H1 (cell line): ENCODE measurements at regions not wholly inside any gene's neighbourhood (a gene's known extent, or its start where the extent isn't known, plus 50 kb on each side); places are given as distances from the start of the nearest gene placed in this dataset.

ENCODE experiments used
- CTCF ChIA-PET: fragments of 300-600 bp; sonication (Branson Sonifier 250); formaldehyde crosslinking; loops from one replicate; lab custom pipeline; 2021; ENCODE audit not compliant: partially characterized antibody; lab: Charles Lee
- POLR2A ChIA-PET: fragments of 300-600 bp; sonication (Branson Sonifier 250); formaldehyde crosslinking; loops from one replicate; lab custom pipeline; 2021; ENCODE audit warnings: inconsistent platforms; ENCODE audit not compliant: partially characterized antibody; lab: Charles Lee
- DNase-seq, 2 experiments: peaks; one replicate each; pipeline versions ENCODE4 v3.0.0 to v3.0.0-alpha.2; 2010 to 2022; ENCODE audit warnings: low spot score in 2 of 2, low read depth in 1 of 2, mixed read lengths in 1 of 2
- FAIRE-seq: peaks from 2 replicates; lab custom pipeline; 2011; peaks lifted over from hg19 to GRCh38; lab: Jason Lieb, UNC
- H2AFZ ChIP-seq: 2 replicates; pipeline ENCODE4 v1.8.1; 2012; ENCODE audit warnings: low read length, inconsistent platforms
- H2AK5ac ChIP-seq: 2 replicates; pipeline ENCODE4 v1.6.1; 2013; ENCODE audit warnings: low read depth, low read length
- H2BK120ac ChIP-seq: replicated peaks from 2 replicates; pipeline ENCODE3; 2013; ENCODE audit warnings: low read depth, low read length, inconsistent platforms
- H2BK12ac ChIP-seq: 2 replicates; pipeline ENCODE4 v1.6.1; 2013; ENCODE audit warnings: low read depth, low read length
- H2BK15ac ChIP-seq: 2 replicates; pipeline ENCODE4 v1.6.1; 2013; ENCODE audit warnings: low read length
- H2BK20ac ChIP-seq: 2 replicates; pipeline ENCODE4 v1.6.1; 2013; ENCODE audit warnings: low read length
- H2BK5ac ChIP-seq: 2 replicates; pipeline ENCODE4 v1.6.1; 2013; ENCODE audit warnings: low read depth, low read length
- H3K14ac ChIP-seq: 2 replicates; pipeline ENCODE4 v1.6.1; 2013; ENCODE audit warnings: inconsistent platforms; ENCODE audit not compliant: insufficient read length
- H3K18ac ChIP-seq: 2 replicates; pipeline ENCODE4 v1.6.1; 2013; ENCODE audit warnings: low read length; ENCODE audit errors: extremely low read depth
- H3K23ac ChIP-seq: 2 replicates; pipeline ENCODE4 v1.6.1; 2013; ENCODE audit warnings: inconsistent platforms; ENCODE audit not compliant: insufficient read length
- H3K23me2 ChIP-seq: 2 replicates; pipeline ENCODE4 v1.6.1; 2013; ENCODE audit warnings: low read depth, low read length
- H3K27ac ChIP-seq: 2 replicates; pipeline ENCODE4 v1.6.1; 2011; ENCODE audit warnings: low read depth, low read length, inconsistent platforms
- H3K27me3 ChIP-seq, 4 experiments: replicated peaks in 1 of 4; 1 replicate in 1 of 4; 2 replicates in 3 of 4; pipeline versions ENCODE4 v1.6.1 to v1.8.1; 2011 to 2013; ENCODE audit warnings: low read length in 3 of 4, mild to moderate bottlenecking in 3 of 4, inconsistent platforms in 2 of 4, mixed read lengths in 2 of 4, moderate library complexity in 1 of 4; ENCODE audit not compliant: control insufficient read depth in 3 of 4, insufficient read depth in 3 of 4; ENCODE audit errors: extremely low read depth in 1 of 4
- H3K36me3 ChIP-seq, 4 experiments: 2 replicates each; pipeline versions ENCODE4 v1.6.1 to v1.8.1; 2011 to 2013; ENCODE audit warnings: mild to moderate bottlenecking in 4 of 4, low read length in 3 of 4, moderate library complexity in 2 of 4, control low read depth in 1 of 4, inconsistent platforms in 1 of 4; ENCODE audit not compliant: insufficient read depth in 4 of 4, control insufficient read depth in 2 of 4
- H3K4ac ChIP-seq: replicated peaks from 2 replicates; pipeline ENCODE3; 2013; ENCODE audit warnings: low read length, low read depth, mixed read lengths, inconsistent platforms; ENCODE audit not compliant: insufficient read length
- H3K4me1 ChIP-seq, 4 experiments: replicated peaks in 1 of 4; 1 replicate in 1 of 4; 2 replicates in 3 of 4; pipeline versions ENCODE4 v1.6.1 to v1.8.1; 2011 to 2013; ENCODE audit warnings: low read length in 3 of 4, inconsistent platforms in 2 of 4, mixed read lengths in 1 of 4; ENCODE audit not compliant: insufficient read depth in 4 of 4, control insufficient read depth in 3 of 4
- H3K4me2 ChIP-seq, 2 experiments: 2 replicates each; pipeline versions ENCODE4 v1.6.1 to v1.8.1; 2011 to 2013; ENCODE audit warnings: low read depth in 2 of 2, low read length in 2 of 2, control low read depth in 1 of 2, inconsistent platforms in 1 of 2, mild to moderate bottlenecking in 1 of 2; ENCODE audit not compliant: insufficient read depth in 1 of 2
- H3K4me3 ChIP-seq, 4 experiments: fragments of 200-600, 300-600 bp in 1 of 4; sonication (generic), shearing (Covaris generic), sonication (Bioruptor Twin) in 1 of 4; 2 replicates each; pipeline versions ENCODE4 v1.5.1 to v1.8.1; 2011 to 2016; ENCODE audit warnings: low read length in 4 of 4, low read depth in 3 of 4, control low read depth in 2 of 4, inconsistent platforms in 2 of 4, mild to moderate bottlenecking in 2 of 4, mixed read lengths in 1 of 4, moderate library complexity in 1 of 4; ENCODE audit not compliant: insufficient read depth in 2 of 4; ENCODE audit errors: extremely low read depth in 1 of 4
- H3K56ac ChIP-seq: replicated peaks from 2 replicates; pipeline ENCODE3; 2013; ENCODE audit warnings: low read depth, mild to moderate bottlenecking, mixed read lengths, low read length, inconsistent platforms; ENCODE audit not compliant: insufficient read length
- H3K79me1 ChIP-seq: 2 replicates; pipeline ENCODE4 v1.6.1; 2013; ENCODE audit warnings: low read depth, low read length, control low read depth
- H3K79me2 ChIP-seq, 2 experiments: 2 replicates each; pipeline versions ENCODE4 v1.6.1 to v1.8.1; 2012 to 2013; ENCODE audit warnings: low read length in 2 of 2, mild to moderate bottlenecking in 2 of 2, inconsistent platforms in 1 of 2; ENCODE audit not compliant: insufficient read depth in 2 of 2, control insufficient read depth in 1 of 2
- H3K9ac ChIP-seq, 4 experiments: replicated peaks in 1 of 4; 1 replicate in 1 of 4; 2 replicates in 3 of 4; pipeline versions ENCODE4 v1.6.1 to v1.8.1; 2011 to 2013; ENCODE audit warnings: low read depth in 3 of 4, low read length in 3 of 4, control low read depth in 2 of 4, mild to moderate bottlenecking in 2 of 4, moderate library complexity in 2 of 4, inconsistent platforms in 1 of 4; ENCODE audit errors: extremely low read depth in 1 of 4
- H3K9me3 ChIP-seq, 2 experiments: 2 replicates each; pipeline versions ENCODE4 v1.6.1 to v1.8.1; 2012 to 2013; ENCODE audit warnings: mild to moderate bottlenecking in 2 of 2, moderate library complexity in 2 of 2, control low read depth in 1 of 2, inconsistent platforms in 1 of 2, low read depth in 1 of 2, low read length in 1 of 2, mixed read lengths in 1 of 2; ENCODE audit not compliant: insufficient read depth in 2 of 2
- H4K20me1 ChIP-seq, 2 experiments: replicated peaks in 1 of 2; 2 replicates each; pipeline versions ENCODE3 to v1.8.1; 2011 to 2013; ENCODE audit warnings: inconsistent platforms in 2 of 2, low read length in 2 of 2, mild to moderate bottlenecking in 1 of 2; ENCODE audit not compliant: insufficient read depth in 2 of 2, control insufficient read depth in 1 of 2
- H4K5ac ChIP-seq: 2 replicates; pipeline ENCODE4 v1.6.1; 2013; ENCODE audit warnings: low read length, low read depth, mixed read lengths, inconsistent platforms; ENCODE audit not compliant: insufficient read length
- H4K8ac ChIP-seq: 2 replicates; pipeline ENCODE4 v1.8.0; 2013; ENCODE audit warnings: mild to moderate bottlenecking, moderate library complexity, low read length, inconsistent platforms; ENCODE audit not compliant: insufficient read depth; ENCODE audit errors: extremely low read depth
- H4K91ac ChIP-seq: replicated peaks from 2 replicates; pipeline ENCODE3; 2013; ENCODE audit warnings: low read length, mixed read lengths, inconsistent platforms; ENCODE audit not compliant: insufficient read length
- BRCA1 ChIP-seq: IDR thresholded peaks from 2 replicates; pipeline ENCODE4 v1.6.1; 2012; ENCODE audit warnings: low read depth, low read length, improper control_type of control experiment
- CHD2 ChIP-seq: IDR thresholded peaks from 2 replicates; pipeline ENCODE4 v1.6.1; 2012; ENCODE audit warnings: low read length, improper control_type of control experiment
- EGR1 ChIP-seq: IDR thresholded peaks from 2 replicates; pipeline ENCODE4 v1.6.1; 2011; ENCODE audit warnings: low read depth, low read length, borderline replicate concordance
- EZH2 ChIP-seq: fragments of 200-600 bp; sonication (generic); IDR thresholded peaks from 2 replicates; pipeline ENCODE4 v1.7.1; 2012; ENCODE audit warnings: low read depth, mild to moderate bottlenecking, moderate library complexity, low read length, inconsistent platforms; ENCODE audit not compliant: severe bottlenecking
- SIX5 ChIP-seq: IDR thresholded peaks from 2 replicates; pipeline ENCODE4 v1.6.1; 2011; ENCODE audit warnings: mild to moderate bottlenecking, low read depth, low read length
- YY1 ChIP-seq: IDR thresholded peaks from 2 replicates; pipeline ENCODE4 v1.6.1; 2011; ENCODE audit warnings: low read depth, mild to moderate bottlenecking, low read length
- WGBS, 2 experiments: shearing (Covaris generic) in 1 of 2; methylation state at CpG; one replicate each; pipeline versions ENCODE4 v1.1.6 to v1.1.7; 2013 to 2015; ENCODE audit warnings: low lambda C conversion rate in 2 of 2, mixed read lengths in 2 of 2, inconsistent platforms in 1 of 2, low coverage in 1 of 2, missing lambda C conversion rate in 1 of 2; ENCODE audit not compliant: insufficient replicate concordance in 2 of 2, insufficient coverage in 1 of 2, insufficient read length in 1 of 2; ENCODE audit errors: extremely low coverage in 1 of 2, missing lambda C conversion rate in 1 of 2; 5-methylcytosine and 5-hydroxymethylcytosine counted together
- TF ChIP-seq, protein P1 (sequence below): IDR thresholded peaks from 2 replicates; pipeline ENCODE4 v1.6.1; 2012; ENCODE audit warnings: low read length, inconsistent platforms

DNA sequence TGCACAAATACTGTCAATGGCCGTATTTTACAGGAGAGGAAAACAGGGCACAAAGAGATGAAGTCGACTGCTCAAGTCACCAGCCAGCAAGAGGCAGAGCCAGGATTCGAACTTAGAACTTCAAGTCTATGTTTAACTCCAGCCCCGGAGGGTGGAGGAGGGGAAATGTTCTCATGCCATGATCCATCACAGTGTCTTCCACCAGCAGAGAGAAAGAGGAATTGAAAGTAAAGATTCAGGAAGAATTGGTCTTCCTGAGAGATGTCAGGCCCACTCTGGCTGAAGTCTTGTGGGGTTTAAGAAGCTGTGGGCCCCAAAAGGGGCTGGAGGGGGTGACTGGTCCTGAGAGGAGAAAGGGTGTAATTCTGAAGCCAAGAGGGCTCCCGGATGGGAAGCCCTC lies 260.0 kb downstream of the TNS1 start:
- Histone ChIP-seq H2BK120ac (no peak overlapping the region), H3K4ac (no peak overlapping the region), H2AFZ (no peak overlapping the region), H3K23ac (no peak overlapping the region), H4K5ac (no peak overlapping the region), H2BK12ac (no peak overlapping the region), H3K9me3 (no peaks in the 10 kb centered on the region), H3K23me2 (no peaks in the 10 kb centered on the region; the same call in 1 of the 2 replicates), H3K36me3 (no peaks in the 10 kb centered on the region), H3K27me3 (no peaks in the 10 kb centered on the region), H3K9ac (no peak overlapping the region), H3K4me3 (no peak overlapping the region), H3K14ac (no peak overlapping the region), H2AK5ac (no peak overlapping the region), H3K4me2 (no peak overlapping the region), H2BK20ac (no peak overlapping the region), H3K79me1 (no peaks in the 10 kb centered on the region), H4K20me1 (no peaks in the 10 kb centered on the region), H3K27ac (no peak overlapping the region), H3K79me2 (no peaks in the 10 kb centered on the region), H4K91ac (no peak overlapping the region), H2BK5ac (no peak overlapping the region), H4K8ac (no peak overlapping the region), H2BK15ac (no peak overlapping the region), H3K56ac (no peak overlapping the region), H3K18ac (no peak overlapping the region), H3K4me1 (no peaks in the 10 kb centered on the region)
- no peak for FAIRE-seq
- CTCF ChIA-PET, result interaction anchor here (1.1 to 1.2 kb wide), 2 partner anchors 14 to 90 kb away, joined by 3 to 4 read pairs; no protein-coding TSS in a partner anchor
- WGBS, 2 experiments, result 90% methylated on average over 5 of the region's 5 CpGs; no CpG with 5 or more reads in 1 of the 2 experiments
- peak in 1 of 2 experiments; percentile 16 for DNase-seq
- POLR2A ChIA-PET, result no interaction called here
- TF ChIP-seq, protein P1, sequence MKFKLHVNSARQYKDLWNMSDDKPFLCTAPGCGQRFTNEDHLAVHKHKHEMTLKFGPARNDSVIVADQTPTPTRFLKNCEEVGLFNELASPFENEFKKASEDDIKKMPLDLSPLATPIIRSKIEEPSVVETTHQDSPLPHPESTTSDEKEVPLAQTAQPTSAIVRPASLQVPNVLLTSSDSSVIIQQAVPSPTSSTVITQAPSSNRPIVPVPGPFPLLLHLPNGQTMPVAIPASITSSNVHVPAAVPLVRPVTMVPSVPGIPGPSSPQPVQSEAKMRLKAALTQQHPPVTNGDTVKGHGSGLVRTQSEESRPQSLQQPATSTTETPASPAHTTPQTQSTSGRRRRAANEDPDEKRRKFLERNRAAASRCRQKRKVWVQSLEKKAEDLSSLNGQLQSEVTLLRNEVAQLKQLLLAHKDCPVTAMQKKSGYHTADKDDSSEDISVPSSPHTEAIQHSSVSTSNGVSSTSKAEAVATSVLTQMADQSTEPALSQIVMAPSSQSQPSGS, result no peak
- TF ChIP-seq EZH2, result no peak
- TF ChIP-seq BRCA1, result no peak
- TF ChIP-seq EGR1, result no peak
- no peak for TF ChIP-seq YY1
- no peak for TF ChIP-seq CHD2
- TF ChIP-seq SIX5, result no peak
